DMS 273 treated with DMSO at 0.1 percent for 48 hours (cell line): ENCODE measurements at regions not wholly inside any gene's neighbourhood (a gene's known extent, or its start where the extent isn't known, plus 50 kb on each side); places are given as distances from the start of the nearest gene placed in this dataset.
"Not testable (repeated sequence)": the region's sequence is repeated elsewhere in the genome, so short reads cannot be mapped to it uniquely, and the experiment has no call there.

Source experiments
- DNase-seq: peaks from one replicate; lab custom pipeline; 2025; lab: John Stamatoyannopoulos, UW

GRCh38 chrX:8025705-8026104, 98.5 kb upstream of the PNPLA4 start:
- no peak for DNase-seq

- no peak for DNase-seq
Observed at GRCh38 chrX:8018934-8019333, 91.7 kb upstream of the PNPLA4 start.

DNA sequence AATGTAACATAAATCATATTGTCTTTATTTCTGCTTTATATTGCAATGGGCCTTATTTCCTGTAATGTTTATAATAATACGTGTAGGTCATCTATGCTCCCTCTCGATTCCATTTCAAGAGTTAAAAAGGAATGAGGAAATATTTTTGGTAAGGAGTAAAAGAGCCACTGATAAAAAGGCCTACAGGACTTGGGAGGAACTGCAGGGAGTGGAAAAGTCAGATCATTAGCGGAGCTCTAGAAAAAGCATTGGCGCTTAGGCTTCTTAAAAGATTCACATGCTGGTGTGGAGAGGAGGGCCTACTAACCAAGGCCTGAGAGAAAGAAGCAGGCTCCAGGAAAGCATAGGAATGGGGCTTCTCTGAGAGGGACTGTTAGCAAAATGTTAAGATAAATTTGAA, 82.9 kb upstream of the PNPLA4 start:
- no peak for DNase-seq

DNA sequence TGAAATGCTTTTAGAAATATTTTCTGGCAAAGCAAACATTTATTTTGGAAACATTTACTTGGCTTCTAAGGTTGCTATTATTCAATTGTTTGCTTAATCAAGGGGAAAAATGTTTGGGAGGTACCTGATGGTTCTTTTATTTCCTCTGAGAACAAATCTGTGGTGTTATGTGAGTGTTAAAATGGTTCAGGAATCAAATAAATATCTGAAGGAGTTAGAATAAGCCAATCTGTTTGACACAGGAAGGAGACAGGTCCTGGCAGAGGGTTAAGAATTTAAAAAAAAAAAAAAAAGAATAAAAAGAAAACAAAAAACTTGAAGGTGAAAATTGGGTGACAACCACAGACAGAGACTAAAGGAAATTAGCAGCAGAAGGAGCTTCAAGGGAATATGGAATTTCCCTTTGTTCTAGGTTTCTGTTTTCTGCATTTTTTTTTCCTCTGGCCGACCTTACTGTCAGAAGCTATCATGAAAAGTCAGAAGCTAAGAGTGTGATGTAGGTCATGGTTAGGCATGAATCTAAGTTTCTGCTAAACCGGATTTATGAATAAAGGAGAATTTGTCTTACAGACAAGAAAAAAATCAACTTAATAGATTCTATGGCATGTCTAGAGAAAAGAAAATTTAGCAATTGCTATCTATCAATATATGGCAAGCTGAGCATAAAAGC, 78.6 kb upstream of the PNPLA4 start:
- no peak for DNase-seq

DNA sequence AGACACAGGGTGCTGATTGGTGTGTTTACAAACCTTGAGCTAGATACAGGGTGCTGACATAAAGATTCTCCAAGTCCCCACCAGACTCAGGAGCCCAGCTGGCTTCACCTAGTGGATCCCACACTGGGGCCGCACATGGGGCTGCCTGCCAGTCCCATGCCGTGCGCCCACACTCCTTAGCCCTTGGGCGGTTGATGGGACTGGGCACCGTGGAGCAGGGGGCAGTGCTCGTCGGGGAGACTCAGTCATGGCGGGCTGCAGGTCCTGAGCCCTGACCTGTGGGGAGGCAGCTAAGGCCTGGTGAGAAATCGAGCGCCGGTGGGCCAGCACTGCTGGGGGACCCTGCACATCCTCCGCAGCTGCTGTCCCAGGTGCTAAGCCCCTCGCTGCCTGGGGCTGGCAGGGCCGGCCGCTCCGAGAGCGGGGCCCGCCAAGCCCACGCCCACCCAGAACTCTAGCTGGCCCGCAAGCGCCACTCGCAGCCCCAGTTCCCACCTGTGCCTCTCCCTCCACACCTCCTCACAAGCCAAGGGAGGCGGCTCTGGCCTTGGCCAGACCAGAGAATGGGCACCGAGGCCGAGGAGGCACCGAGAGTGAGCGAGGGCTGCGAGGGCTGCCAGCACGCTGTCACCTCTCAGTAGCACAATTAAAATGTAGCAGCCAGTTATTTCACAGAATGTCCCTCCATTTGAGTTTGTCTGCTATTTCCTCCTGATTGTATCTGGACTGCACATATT, 76.1 kb upstream of the PNPLA4 start:
- no peak for DNase-seq

- no peak for DNase-seq
Observed at GRCh38 chrX:7996851-7997250, 69.6 kb upstream of the PNPLA4 start.

GRCh38 chrX:7996414-7996813, 69.2 kb upstream of the PNPLA4 start:
- peak; percentile 42 for DNase-seq

- DNase-seq = no peak
Observed at GRCh38 chrX:7993873-7994272, 66.7 kb upstream of the PNPLA4 start.

- DNase-seq = not testable (repeated sequence)
Observed at GRCh38 chrX:7988013-7988759, 61.0 kb upstream of the PNPLA4 start.

GRCh38 chrX:7987160-7988012, 60.2 kb upstream of the PNPLA4 start:
- no peak for DNase-seq

DNA sequence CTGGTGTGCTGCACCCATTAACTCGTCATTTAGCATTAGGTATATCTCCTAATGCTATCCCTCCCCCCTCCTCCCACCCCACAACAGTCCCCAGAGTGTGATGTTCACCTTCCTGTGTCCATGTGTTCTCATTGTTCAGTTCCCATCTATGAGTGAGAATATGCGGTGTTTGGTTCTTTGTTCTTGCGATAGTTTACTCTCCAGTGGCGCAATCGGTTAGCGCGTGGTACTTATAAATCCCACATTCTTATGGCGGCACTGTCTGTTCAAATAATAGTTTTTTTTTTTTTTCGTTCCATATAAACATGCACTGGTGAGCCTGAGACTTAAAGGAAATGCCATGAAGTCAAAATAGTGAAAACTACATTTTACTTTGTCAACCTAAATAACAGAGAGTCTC, 59.5 kb upstream of the PNPLA4 start:
- not testable (repeated sequence) for DNase-seq

DNA sequence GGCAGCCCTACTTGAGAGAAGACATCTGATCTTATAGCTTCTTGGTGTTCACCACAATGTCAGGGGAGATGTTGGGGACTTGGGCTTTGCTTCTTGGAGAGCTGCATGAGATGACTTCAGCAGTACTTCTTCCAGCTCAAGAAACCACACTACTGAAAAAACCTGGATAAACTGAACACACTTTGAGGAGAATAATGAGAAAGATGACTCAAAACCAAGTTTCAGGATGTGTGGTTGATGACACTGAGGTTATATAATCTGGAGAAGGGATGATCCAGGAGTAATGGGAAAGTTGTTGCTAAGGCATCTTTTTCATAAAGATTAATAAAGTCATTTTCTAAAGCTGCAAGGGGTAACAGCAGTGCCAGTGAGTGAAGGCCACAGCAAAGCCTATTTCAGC, 58.4 kb upstream of the PNPLA4 start:
- no peak for DNase-seq

DNA sequence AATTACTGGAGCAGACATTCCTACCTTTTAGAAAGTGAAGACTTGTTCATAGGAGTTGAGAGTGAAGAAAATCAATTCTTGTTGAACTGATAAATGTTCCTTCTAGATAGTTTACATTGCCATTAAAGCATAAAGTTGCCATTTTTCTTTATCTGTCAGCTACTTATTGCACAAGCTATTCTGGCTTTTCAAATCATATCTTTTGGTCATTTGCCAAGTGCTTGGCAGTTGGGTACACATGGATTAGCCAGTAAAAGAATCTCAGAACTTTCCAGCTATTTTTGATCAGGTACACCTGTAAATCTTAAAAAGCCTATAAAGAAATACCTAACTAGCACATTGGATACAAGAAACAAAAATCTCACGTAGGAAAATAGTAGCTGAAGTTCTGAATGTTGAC, 56.4 kb upstream of the PNPLA4 start:
- no peak for DNase-seq
